MM.1S (cell line): ENCODE measurements at regions not wholly inside any gene's neighbourhood (a gene's known extent, or its start where the extent isn't known, plus 50 kb on each side); places are given as distances from the start of the nearest gene placed in this dataset.

Experiments used
- CTCF ChIP-seq: fragments of 300-600 bp; sonication (generic); IDR thresholded peaks from 2 replicates; pipeline ENCODE4 v1.5.1; 2016; ENCODE audit warnings: antibody characterized with exemption, low read length, mixed read lengths
- EZH2 ChIP-seq: fragments of 300-600 bp; sonication (generic); optimal IDR thresholded peaks from 2 replicates; pipeline ENCODE3; 2017; ENCODE audit warnings: low read depth, mild to moderate bottlenecking, antibody characterized with exemption, low read length, mixed read lengths

- no peak for TF ChIP-seq CTCF
- no peak for TF ChIP-seq EZH2
Measured at GRCh38 chr15:58308742-58309355, 122.9 kb upstream of the LIPC start.
